GM18867 (cell line): ENCODE measurements at regions not wholly inside any gene's neighbourhood (a gene's known extent, or its start where the extent isn't known, plus 50 kb on each side); places are given as distances from the start of the nearest gene placed in this dataset.
"Not testable (repeated sequence)": the region's sequence is repeated elsewhere in the genome, so short reads cannot be mapped to it uniquely, and the experiment has no call there.

Experiments used
- ATAC-seq: cut with Tn5 transposase; IDR thresholded peaks from one replicate; pipeline ENCODE4 v1.9.1; 2021; ENCODE audit warnings: mild to moderate bottlenecking, moderate library complexity; ENCODE audit not compliant: unreplicated experiment

DNA sequence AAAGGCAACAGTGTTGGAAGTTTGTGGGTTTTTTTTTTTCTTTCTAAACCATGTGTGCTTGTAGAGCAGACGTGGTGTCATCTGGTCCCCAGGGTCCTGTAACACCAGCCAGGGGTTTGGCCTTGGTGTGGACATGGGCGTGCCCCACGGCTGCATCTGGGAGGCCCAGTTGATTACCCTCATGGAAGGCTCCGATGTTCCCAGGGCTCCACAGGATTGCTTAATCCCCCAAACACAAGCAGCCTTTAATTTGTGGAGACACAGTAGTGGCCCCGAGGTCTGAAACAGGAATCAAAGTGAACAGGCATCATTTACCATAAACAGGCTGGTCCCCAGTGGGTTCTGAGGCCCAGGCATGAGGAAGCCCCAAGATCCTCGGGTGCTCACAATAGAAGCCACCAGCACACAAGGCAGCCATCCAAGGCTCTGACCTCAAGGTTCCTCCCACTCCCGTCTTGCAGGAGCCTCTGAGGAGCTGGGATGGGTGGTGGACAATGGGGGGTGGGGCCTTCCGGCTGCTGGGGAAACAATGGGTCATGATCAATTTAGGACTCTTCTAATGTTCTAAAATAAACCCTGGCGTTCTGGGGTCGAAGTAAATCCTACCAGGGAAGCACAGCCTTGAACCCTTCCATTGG is 115.0 kb upstream of the CD82 start:
- ATAC-seq: no peak

- no peak for ATAC-seq
These were observed 113.8 kb upstream of the CD82 start for GRCh38 chr11:44451706-44452105.

DNA sequence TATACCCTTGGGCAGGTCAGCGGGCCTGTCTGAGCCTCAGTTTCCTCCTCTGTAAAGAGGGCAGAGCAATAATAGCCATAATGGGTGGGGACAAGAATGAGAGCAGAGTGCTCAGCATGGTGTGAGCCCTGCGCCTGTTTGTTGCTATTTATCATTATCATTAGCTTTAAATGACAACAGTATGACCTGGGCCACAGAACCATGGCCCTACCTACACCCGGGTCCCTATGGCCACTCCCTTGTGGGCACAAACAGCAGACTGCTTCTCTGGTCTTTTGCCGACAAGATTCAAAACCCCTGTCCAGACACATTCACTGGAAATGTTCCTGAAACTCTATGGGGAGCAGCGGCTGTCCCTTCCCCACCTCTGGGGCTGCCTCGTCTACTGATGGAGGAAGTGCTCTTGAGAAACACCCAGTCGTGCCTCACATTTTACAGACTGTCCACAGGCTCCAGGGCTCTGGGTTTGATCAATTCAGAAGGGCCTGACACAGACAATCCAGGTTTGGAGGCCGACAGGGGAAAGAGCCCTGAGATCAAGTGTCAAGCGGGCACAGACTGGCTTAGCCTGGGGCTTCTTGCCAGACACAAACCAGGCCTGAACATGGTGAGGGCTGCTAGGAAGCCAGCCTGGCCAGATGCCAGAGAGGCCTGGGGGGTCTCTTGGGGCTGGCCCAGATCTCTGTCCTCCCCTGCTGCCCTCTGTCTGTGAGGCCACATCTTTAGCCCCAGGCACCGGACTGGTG is 112.5 kb upstream of the CD82 start:
- ATAC-seq: no peak

GRCh38 chr11:44453871-44454270 is 111.6 kb upstream of the CD82 start:
- no peak for ATAC-seq

- ATAC-seq: no peak
These were observed 110.8 kb upstream of the CD82 start for GRCh38 chr11:44454666-44455065.

GRCh38 chr11:44456544-44457300 is 108.7 kb upstream of the CD82 start:
- ATAC-seq: no peak

DNA sequence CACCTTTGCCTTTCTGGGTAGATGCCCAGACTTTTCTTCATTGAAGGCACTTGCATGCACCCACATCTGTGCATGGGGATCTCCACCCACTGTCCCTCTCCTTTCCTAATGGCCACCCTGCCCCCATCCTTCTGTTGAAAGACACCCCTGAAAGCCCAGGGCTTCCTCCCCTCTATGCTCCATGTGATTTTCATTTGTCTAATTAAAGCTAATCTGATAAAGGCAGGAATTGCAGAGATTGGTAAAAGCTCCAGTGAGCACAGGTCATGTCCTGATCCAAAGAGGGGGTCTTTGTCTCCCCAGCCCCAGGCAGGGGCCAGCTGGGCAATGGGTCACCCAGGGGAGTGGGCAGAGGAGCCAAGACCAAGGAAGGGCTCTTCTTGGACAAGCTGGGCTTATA is 107.6 kb upstream of the CD82 start:
- ATAC-seq: no peak

GRCh38 chr11:44463751-44464150 is 101.7 kb upstream of the CD82 start:
- no peak for ATAC-seq

DNA sequence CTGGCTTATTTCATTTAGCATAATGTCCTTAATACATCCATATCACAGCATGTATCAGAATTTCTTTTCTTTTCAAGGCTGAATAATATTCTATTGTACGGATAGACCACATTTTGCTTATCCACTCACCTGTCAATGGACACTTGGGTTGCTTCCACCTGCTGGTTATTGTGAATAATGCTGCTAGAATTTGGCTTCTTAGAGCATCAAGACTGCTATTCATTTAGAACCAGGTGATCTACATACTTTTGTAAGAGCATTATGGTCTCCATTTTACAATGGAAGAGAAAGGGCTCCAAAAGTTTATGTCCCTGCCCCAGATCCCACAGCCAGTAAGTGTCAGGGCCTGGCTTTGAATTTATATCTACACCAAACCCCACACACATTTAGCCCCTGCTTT is 100.7 kb upstream of the CD82 start:
- ATAC-seq: no peak

DNA sequence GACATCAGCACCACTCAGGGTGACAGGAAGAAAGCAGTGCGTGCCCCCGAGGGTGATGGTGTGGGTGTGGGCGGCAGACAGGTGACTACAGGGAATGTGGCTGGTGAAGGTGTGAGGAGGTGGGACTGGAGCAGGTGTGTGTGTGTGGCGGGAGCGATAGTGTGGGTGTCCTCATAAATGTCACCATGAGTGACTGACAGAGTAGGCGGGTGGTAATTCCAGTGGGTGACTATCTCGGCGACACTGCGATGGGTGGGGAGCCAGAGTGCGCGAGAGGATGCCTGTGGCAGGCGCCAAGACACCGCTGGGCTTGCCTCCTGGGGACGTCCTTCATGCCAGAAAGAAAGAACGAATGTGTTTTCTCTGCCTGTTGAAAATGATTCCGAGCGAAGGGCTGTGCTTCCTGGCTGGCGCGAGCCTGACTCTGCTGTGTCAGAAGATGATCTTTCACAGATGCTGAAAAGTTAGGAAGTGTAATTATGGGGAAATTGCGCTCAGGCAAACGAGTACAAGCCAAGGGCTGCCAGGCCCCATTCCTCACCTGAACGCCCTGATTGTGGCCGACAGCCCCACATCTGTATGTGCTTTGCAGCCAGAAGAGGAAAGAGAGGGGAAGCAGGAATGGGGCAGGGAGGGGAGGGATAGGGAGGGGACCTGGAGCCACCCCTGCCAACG is 98.8 kb upstream of the CD82 start:
- ATAC-seq: no peak

GRCh38 chr11:44467413-44467812 is 98.0 kb upstream of the CD82 start:
- ATAC-seq: no peak

- ATAC-seq: no peak
These were observed 97.5 kb upstream of the CD82 start for GRCh38 chr11:44467931-44468330.

- no peak for ATAC-seq
These were observed 97.0 kb upstream of the CD82 start for GRCh38 chr11:44468345-44468988.

DNA sequence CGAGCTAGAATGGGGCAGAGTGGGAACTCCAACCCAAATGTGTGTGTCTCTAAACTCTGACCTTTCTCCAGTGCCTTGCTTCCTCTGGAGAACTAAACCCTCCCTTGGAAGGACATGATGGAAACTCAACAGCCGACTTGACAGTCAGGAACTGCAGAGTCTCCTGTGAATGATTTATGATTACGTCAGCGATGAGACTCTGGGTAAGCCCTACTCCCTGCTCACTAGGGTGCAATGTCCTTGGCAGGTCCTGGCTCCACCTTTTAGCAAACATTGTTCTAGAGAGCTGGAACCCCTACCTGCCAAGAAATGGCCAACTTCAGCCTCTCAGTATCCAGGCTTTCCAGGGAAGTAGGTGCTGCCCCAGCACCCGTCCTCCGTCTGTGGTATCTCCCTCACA is 96.1 kb upstream of the CD82 start:
- no peak for ATAC-seq

DNA sequence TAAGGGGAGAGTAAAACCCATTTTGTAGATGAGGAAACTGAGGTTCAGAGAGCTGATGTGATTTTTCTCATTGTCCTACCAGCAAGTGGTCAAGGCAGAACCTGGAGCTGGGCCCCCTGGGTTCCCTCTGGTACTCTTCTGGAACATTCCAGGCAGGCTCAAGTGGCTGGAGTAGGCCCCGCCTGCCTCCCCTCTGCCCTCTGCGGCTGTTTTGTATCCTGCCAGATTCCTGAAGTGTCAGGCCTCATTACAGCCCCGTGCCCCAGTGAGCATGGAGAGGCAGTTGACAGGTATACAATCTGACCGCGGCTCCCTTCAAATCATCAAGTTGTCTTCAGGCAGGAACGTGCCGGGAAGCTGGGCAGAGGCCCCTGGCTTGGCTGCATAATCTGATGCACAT is 94.6 kb upstream of the CD82 start:
- ATAC-seq: no peak

DNA sequence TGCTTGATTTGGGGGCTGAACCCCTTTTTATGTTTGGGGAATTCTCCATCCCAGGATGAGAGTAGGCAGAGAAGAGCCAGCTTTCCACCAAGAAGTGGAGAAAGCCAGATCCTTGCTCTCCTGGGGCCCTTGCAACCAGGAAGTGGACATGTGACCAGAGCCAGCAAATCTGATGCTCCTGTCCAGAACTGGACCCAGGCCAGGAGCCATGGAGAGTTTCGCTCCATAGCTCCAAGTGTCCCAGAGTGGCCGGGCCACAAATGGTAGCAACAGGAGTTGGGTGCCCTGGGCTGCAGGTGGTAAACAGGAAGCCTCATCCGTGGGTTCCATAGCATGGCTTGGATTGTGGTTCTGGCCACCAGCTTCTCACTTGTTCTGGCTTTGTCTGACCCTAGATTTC is 93.9 kb upstream of the CD82 start:
- ATAC-seq: no peak

DNA sequence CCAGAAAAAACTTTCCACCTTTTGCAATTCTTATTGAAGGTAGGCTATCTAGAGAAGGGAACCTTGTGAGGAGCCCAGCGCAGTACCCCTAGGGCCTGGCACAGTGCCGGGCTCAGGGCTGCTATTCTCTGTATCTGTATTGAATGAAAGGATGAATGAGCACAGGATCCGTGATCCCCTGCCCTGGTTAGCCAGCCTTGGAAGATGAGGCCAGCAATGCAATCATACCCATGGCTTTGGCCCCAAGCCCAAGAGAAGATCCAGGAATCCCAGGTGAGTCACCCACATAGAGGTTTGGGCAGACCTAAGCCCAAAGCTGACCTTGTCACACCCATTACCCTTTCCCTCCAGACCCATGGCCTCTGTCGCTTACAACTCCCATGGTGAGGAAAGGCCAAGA is 92.5 kb upstream of the CD82 start:
- no peak for ATAC-seq

GRCh38 chr11:44474702-44475101 is 90.8 kb upstream of the CD82 start:
- no peak for ATAC-seq

DNA sequence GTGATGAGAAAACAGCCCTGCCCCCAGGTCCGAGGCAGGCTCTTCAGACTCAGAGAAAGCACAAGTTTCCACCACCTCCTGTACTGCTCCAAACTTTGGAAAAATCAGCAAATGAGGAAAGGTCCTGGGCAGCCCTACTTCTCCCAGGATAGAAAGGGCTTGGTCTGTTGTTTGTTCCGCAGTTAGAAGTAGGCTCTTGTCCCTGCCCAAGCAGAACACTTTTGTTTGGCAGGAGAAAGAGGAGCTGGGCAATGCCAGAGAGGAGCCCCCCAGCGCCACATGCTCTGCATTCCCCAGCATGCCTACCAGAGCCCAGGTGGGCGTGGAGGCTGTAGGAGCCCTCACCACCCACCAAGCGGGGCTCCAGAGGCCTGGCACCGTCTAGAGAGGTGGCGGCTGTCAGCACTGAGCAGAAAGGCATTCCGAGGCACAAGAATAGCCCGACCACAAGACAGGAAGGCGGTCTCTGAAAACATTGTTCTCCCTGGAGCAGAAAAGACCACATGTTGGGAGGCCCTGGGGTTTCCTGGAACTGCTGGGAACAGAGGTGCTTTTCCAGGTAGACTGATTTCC is 90.3 kb upstream of the CD82 start:
- ATAC-seq: no peak

DNA sequence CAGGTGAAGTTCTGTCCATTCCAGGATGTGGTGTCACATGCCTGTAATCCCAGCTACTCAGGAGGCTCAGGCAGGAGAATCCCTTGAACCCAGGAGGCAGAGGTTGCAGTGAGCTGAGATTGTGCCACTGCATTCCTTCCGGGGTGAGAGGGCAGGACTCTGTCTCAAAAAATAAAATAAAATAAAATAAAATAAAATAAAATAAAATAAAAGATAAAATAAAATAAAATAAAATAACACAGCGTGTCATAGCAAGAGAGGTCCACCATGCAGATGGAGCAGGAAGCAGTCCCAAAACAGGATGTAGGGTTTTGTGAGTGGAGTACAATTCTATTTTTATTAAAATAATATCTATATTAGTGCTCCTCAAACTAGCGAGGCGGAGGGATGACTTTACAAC is 83.1 kb upstream of the CD82 start:
- ATAC-seq: not testable (repeated sequence)
